ENCODE measurements at regions not wholly inside any gene's neighbourhood (a gene's known extent, or its start where the extent isn't known, plus 50 kb on each side); places are given as distances from the start of the nearest gene placed in this dataset.

DNA sequence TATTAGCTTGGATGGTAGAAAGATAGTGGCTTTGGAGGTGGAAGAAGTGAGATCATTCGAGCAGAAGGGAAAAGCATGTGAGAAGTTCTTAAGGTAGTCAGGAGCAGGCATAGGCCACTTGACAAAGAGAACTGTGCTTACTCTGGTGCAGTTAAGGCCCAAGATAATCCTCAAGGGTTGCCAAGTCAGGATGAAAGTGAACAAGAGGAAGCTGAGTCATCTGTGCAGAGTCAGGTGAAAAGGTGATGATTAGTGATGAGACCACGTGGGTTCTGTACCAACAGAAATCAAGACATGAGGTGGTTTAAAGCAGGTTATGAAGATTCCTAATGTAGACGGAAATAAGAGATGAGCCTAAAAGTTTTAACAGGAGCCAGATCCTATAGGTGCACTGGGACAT, 369.8 kb downstream of the DTHD1 start:
- no peak overlapping the region for H2AK5ac ChIP-seq (ENCODE audit: low read length, severe bottlenecking)
- H3K36me3 ChIP-seq (ENCODE audit: control insufficient read depth in 1 of 2, insufficient read depth in 2 of 2, low read depth in 1 of 2, low read length in 2 of 2), result no peaks in the 10 kb centered on the region
- H3K4me3 ChIP-seq (ENCODE audit: insufficient read depth in 1 of 2, low read depth in 1 of 2, low read length in 2 of 2), result no peak overlapping the region
- 80% methylated on average over 3 of the region's 3 CpGs for WGBS
- H3K79me1 ChIP-seq (replicated peaks; ENCODE audit: low read length, poor library complexity, severe bottlenecking), result no peaks in the 10 kb centered on the region
- H3K4ac ChIP-seq (ENCODE audit: low read depth in 1 of 2, low read length in 2 of 2), result no peak overlapping the region
- H2BK12ac ChIP-seq (ENCODE audit: low read length in 2 of 2), result no peak overlapping the region
- DNase-seq, result no peak
- no peak overlapping the region for H3K4me2 ChIP-seq (ENCODE audit: low read length, poor library complexity, severe bottlenecking)
- no peak overlapping the region for H2BK5ac ChIP-seq (ENCODE audit: low read depth, low read length, poor library complexity, severe bottlenecking)
- no peak overlapping the region for H4K8ac ChIP-seq (ENCODE audit: low read length)
- no peak overlapping the region for H2AFZ ChIP-seq (ENCODE audit: low read depth, low read length)
- H3K18ac ChIP-seq (ENCODE audit: low read depth in 1 of 2, low read length in 2 of 2), result no peak overlapping the region
- no peak overlapping the region for H4K91ac ChIP-seq (ENCODE audit: low read length)
- no peak overlapping the region for H3K23ac ChIP-seq (ENCODE audit: low read length in 2 of 2)
- no peaks in the 10 kb centered on the region for H3K9me3 ChIP-seq (ENCODE audit: control insufficient read depth, low read length)
- H3K9ac ChIP-seq (ENCODE audit: low read length), result no peak overlapping the region
- H3K27me3 ChIP-seq (ENCODE audit: control insufficient read depth in 1 of 2, insufficient read depth in 1 of 2, low read length in 2 of 2), result no peaks in the 10 kb centered on the region
- H3K27ac ChIP-seq (ENCODE audit: low read length, poor library complexity, severe bottlenecking), result no peak overlapping the region
- H2BK120ac ChIP-seq (ENCODE audit: low read depth, low read length), result no peak overlapping the region
- no peak overlapping the region for H2BK15ac ChIP-seq (ENCODE audit: low read depth, poor library complexity, severe bottlenecking)
- H3K14ac ChIP-seq (ENCODE audit: low read length in 2 of 2), result no peak overlapping the region
- no peaks in the 10 kb centered on the region for H3K4me1 ChIP-seq (ENCODE audit: control insufficient read depth, insufficient read depth, low read depth, low read length)

DNA sequence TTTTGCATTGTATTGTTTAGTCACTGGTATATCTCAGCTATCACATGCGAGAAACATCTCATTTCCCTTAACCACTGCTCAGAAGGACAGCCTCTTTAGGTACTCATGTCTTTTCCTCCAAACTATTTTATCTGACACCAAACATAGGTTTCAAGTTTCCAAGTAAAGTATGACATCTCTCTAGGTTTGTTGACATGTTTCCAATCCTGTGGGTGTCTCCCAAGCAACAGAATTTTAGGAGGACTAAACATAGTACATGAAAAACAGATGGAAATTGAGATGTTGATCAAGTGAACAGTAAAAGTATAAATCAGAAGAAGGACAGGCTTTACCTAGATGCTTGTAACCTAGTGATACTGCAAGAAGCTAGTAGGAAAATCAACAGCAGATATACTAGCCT, 371.4 kb downstream of the DTHD1 start:
- H2BK12ac ChIP-seq (ENCODE audit: low read length in 2 of 2), result no peak overlapping the region
- no peak overlapping the region for H2BK15ac ChIP-seq (ENCODE audit: low read depth, poor library complexity, severe bottlenecking)
- H3K4ac ChIP-seq (ENCODE audit: low read depth in 1 of 2, low read length in 2 of 2), result no peak overlapping the region
- no peak overlapping the region for H3K9ac ChIP-seq (ENCODE audit: low read length)
- 91% methylated on average over 1 of the region's 1 CpG for WGBS
- H3K27me3 ChIP-seq (ENCODE audit: control insufficient read depth in 1 of 2, insufficient read depth in 1 of 2, low read length in 2 of 2), result no peaks in the 10 kb centered on the region
- no peaks in the 10 kb centered on the region for H3K36me3 ChIP-seq (ENCODE audit: control insufficient read depth in 1 of 2, insufficient read depth in 2 of 2, low read depth in 1 of 2, low read length in 2 of 2)
- H3K27ac ChIP-seq (ENCODE audit: low read length, poor library complexity, severe bottlenecking), result no peak overlapping the region
- H3K4me1 ChIP-seq (ENCODE audit: control insufficient read depth, insufficient read depth, low read depth, low read length), result no peaks in the 10 kb centered on the region
- no peak overlapping the region for H4K8ac ChIP-seq (ENCODE audit: low read length)
- H3K4me3 ChIP-seq (ENCODE audit: insufficient read depth in 1 of 2, low read depth in 1 of 2, low read length in 2 of 2), result no peak overlapping the region
- H3K23ac ChIP-seq (ENCODE audit: low read length in 2 of 2), result no peak overlapping the region
- no peak overlapping the region for H2BK5ac ChIP-seq (ENCODE audit: low read depth, low read length, poor library complexity, severe bottlenecking)
- no peak overlapping the region for H2AK5ac ChIP-seq (ENCODE audit: low read length, severe bottlenecking)
- no peak for DNase-seq
- no peak overlapping the region for H2BK120ac ChIP-seq (ENCODE audit: low read depth, low read length)
- H3K18ac ChIP-seq (ENCODE audit: low read depth in 1 of 2, low read length in 2 of 2), result no peak overlapping the region
- H3K9me3 ChIP-seq (ENCODE audit: control insufficient read depth, low read length), result no peaks in the 10 kb centered on the region
- H3K14ac ChIP-seq (ENCODE audit: low read length in 2 of 2), result no peak overlapping the region
- no peak overlapping the region for H2AFZ ChIP-seq (ENCODE audit: low read depth, low read length)
- H4K91ac ChIP-seq (ENCODE audit: low read length), result no peak overlapping the region
- H3K79me1 ChIP-seq (replicated peaks; ENCODE audit: low read length, poor library complexity, severe bottlenecking), result no peaks in the 10 kb centered on the region
- no peak overlapping the region for H3K4me2 ChIP-seq (ENCODE audit: low read length, poor library complexity, severe bottlenecking)

DNA sequence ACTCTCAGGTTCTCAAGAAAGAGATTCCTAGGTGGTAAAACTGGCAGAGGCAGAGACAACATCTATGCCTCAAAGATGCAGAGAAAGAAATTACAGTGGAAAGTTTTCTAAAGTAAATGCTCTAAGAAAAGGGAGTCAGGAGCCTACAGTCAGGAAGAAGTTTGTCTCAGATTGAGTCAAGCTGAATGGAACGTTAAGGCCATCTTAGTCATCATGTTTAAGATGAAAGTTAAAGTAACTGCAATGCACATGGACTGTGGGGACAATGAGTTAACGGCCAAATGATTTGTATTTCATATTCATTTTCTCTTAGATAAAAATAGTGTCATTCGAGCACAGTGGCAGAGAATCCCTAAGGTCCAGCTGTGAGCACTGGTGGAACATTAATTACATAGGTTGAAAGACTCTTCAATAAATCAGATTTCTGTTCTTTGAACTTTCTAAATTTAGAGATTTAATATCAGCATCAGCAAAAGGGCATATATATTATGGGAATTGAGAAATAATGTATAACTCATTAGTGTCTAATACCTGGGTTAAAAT, 384.6 kb downstream of the DTHD1 start:
- Histone ChIP-seq H3K27ac (ENCODE audit: low read length, poor library complexity, severe bottlenecking) (no peak overlapping the region), H3K14ac (ENCODE audit: low read length in 2 of 2) (no peak overlapping the region), H3K79me1 (replicated peaks; ENCODE audit: low read length, poor library complexity, severe bottlenecking) (no peaks in the 10 kb centered on the region), H3K4me3 (ENCODE audit: insufficient read depth in 1 of 2, low read depth in 1 of 2, low read length in 2 of 2) (no peak overlapping the region), H3K9me3 (ENCODE audit: control insufficient read depth, low read length) (no peaks in the 10 kb centered on the region), H3K4me2 (ENCODE audit: low read length, poor library complexity, severe bottlenecking) (no peak overlapping the region), H3K9ac (ENCODE audit: low read length) (no peak overlapping the region), H3K4me1 (ENCODE audit: control insufficient read depth, insufficient read depth, low read depth, low read length) (no peaks in the 10 kb centered on the region), H3K27me3 (ENCODE audit: control insufficient read depth in 1 of 2, insufficient read depth in 1 of 2, low read length in 2 of 2) (no peaks in the 10 kb centered on the region), H2AFZ (ENCODE audit: low read depth, low read length) (no peak overlapping the region), H4K8ac (ENCODE audit: low read length) (no peak overlapping the region), H2BK120ac (ENCODE audit: low read depth, low read length) (no peak overlapping the region), H2BK15ac (ENCODE audit: low read depth, poor library complexity, severe bottlenecking) (no peak overlapping the region), H3K4ac (ENCODE audit: low read depth in 1 of 2, low read length in 2 of 2) (no peak overlapping the region), H3K18ac (ENCODE audit: low read depth in 1 of 2, low read length in 2 of 2) (no peak overlapping the region), H2BK12ac (ENCODE audit: low read length in 2 of 2) (no peak overlapping the region), H3K36me3 (ENCODE audit: control insufficient read depth in 1 of 2, insufficient read depth in 2 of 2, low read depth in 1 of 2, low read length in 2 of 2) (no peaks in the 10 kb centered on the region), H2BK5ac (ENCODE audit: low read depth, low read length, poor library complexity, severe bottlenecking) (no peak overlapping the region), H3K23ac (ENCODE audit: low read length in 2 of 2) (no peak overlapping the region), H2AK5ac (ENCODE audit: low read length, severe bottlenecking) (no peak overlapping the region), H4K91ac (ENCODE audit: low read length) (no peak overlapping the region)
- 81% methylated on average over 1 of the region's 3 CpGs for WGBS
- no peak for DNase-seq

DNA sequence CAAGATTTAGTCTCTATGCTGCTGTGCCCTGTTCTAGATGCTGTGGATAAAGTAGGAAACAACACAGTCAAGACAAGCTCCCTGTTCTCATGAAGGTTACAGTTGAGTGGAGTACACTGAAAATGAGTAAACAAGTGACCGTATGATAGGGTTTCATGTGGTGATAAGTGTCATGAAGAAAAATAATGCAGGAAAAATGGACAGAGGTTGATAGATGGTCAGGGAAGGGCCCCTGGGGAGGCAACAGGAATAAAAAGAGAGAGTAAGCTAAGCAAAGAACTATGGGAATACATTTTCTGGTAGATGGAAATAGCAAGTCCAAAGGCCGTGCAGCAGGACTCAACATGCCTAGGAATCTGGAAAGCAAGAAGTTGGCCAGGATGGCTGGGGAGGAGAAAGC, 394.0 kb downstream of the DTHD1 start:
- Histone ChIP-seq H3K4me3 (ENCODE audit: insufficient read depth in 1 of 2, low read depth in 1 of 2, low read length in 2 of 2) (no peak overlapping the region), H3K27ac (ENCODE audit: low read length, poor library complexity, severe bottlenecking) (no peak overlapping the region), H2AK5ac (ENCODE audit: low read length, severe bottlenecking) (no peak overlapping the region), H3K79me1 (replicated peaks; ENCODE audit: low read length, poor library complexity, severe bottlenecking) (no peaks in the 10 kb centered on the region), H3K4me2 (ENCODE audit: low read length, poor library complexity, severe bottlenecking) (no peak overlapping the region), H3K23ac (ENCODE audit: low read length in 2 of 2) (no peak overlapping the region), H3K27me3 (ENCODE audit: control insufficient read depth in 1 of 2, insufficient read depth in 1 of 2, low read length in 2 of 2) (no peaks in the 10 kb centered on the region), H2BK5ac (ENCODE audit: low read depth, low read length, poor library complexity, severe bottlenecking) (no peak overlapping the region), H2BK15ac (ENCODE audit: low read depth, poor library complexity, severe bottlenecking) (no peak overlapping the region), H2BK120ac (ENCODE audit: low read depth, low read length) (no peak overlapping the region), H4K91ac (ENCODE audit: low read length) (no peak overlapping the region), H3K4me1 (ENCODE audit: control insufficient read depth, insufficient read depth, low read depth, low read length) (no peaks in the 10 kb centered on the region), H3K4ac (ENCODE audit: low read depth in 1 of 2, low read length in 2 of 2) (no peak overlapping the region), H3K9ac (ENCODE audit: low read length) (no peak overlapping the region), H2AFZ (ENCODE audit: low read depth, low read length) (no peak overlapping the region), H3K9me3 (ENCODE audit: control insufficient read depth, low read length) (peaks cover 4% of the 10 kb centered on the region), H4K8ac (ENCODE audit: low read length) (no peak overlapping the region), H3K36me3 (ENCODE audit: control insufficient read depth in 1 of 2, insufficient read depth in 2 of 2, low read depth in 1 of 2, low read length in 2 of 2) (no peaks in the 10 kb centered on the region), H3K18ac (ENCODE audit: low read depth in 1 of 2, low read length in 2 of 2) (no peak overlapping the region), H2BK12ac (ENCODE audit: low read length in 2 of 2) (no peak overlapping the region), H3K14ac (ENCODE audit: low read length in 2 of 2) (no peak overlapping the region)
- 83% methylated on average over 2 of the region's 2 CpGs for WGBS
- DNase-seq, result no peak

Measured in mesenchymal stem cell (in vitro differentiated cells and primary cell).